Activated T-cell treated with anti-CD3 and anti-CD28 coated beads, Interleukin-2, amount 50 U/mL, for 24 hours (primary cell): ENCODE measurements at regions not wholly inside any gene's neighbourhood (a gene's known extent, or its start where the extent isn't known, plus 50 kb on each side); places are given as distances from the start of the nearest gene placed in this dataset.

Source experiments
- DNase-seq: peaks from one replicate; pipeline ENCODE4 v3.0.0-alpha.2; 2020
- H3K27ac Mint-ChIP-seq: 2 replicates; pipeline ENCODE4 v1.8.0; 2020; ENCODE audit warnings: mild to moderate bottlenecking, mixed read lengths
- H3K27me3 Mint-ChIP-seq: 2 replicates; pipeline ENCODE4 v1.8.0; 2020; ENCODE audit warnings: mixed read lengths
- H3K36me3 Mint-ChIP-seq: 2 replicates; pipeline ENCODE4 v1.8.0; 2020; ENCODE audit warnings: low read depth, mixed read lengths
- H3K4me1 Mint-ChIP-seq: 2 replicates; pipeline ENCODE4 v1.8.0; 2020; ENCODE audit warnings: low read depth, mixed read lengths
- H3K4me3 Mint-ChIP-seq: 2 replicates; pipeline ENCODE4 v1.8.0; 2020; ENCODE audit warnings: mild to moderate bottlenecking, moderate library complexity, mixed read lengths
- H3K9me3 Mint-ChIP-seq: 2 replicates; pipeline ENCODE4 v1.8.0; 2020; ENCODE audit warnings: mixed read lengths

- Mint-ChIP-seq H3K4me3 (no peak overlapping the region), H3K27ac (peak overlapping the region; percentile 14), H3K4me1 (peaks cover 39% of the 10 kb centered on the region)
Measured at GRCh38 chr6:6857528-6857927, 250.2 kb upstream of the RREB1 start.

GRCh38 chr6:6858533-6858982 lies 249.2 kb upstream of the RREB1 start:
- DNase-seq = no peak
- H3K4me3 Mint-ChIP-seq = no peak overlapping the region
- peaks cover 39% of the 10 kb centered on the region for H3K4me1 Mint-ChIP-seq
- H3K9me3 Mint-ChIP-seq = no peaks in the 10 kb centered on the region
- H3K27me3 Mint-ChIP-seq = peaks cover 3% of the 10 kb centered on the region
- H3K36me3 Mint-ChIP-seq = no peaks in the 10 kb centered on the region
- no peak overlapping the region for H3K27ac Mint-ChIP-seq

More at GRCh38 chr6:6857528-6857927, 250.2 kb upstream of the RREB1 start:
- H3K27me3 Mint-ChIP-seq = peaks cover 3% of the 10 kb centered on the region
- no peak for DNase-seq
- H3K36me3 Mint-ChIP-seq = no peaks in the 10 kb centered on the region
- no peaks in the 10 kb centered on the region for H3K9me3 Mint-ChIP-seq

GRCh38 chr6:6859105-6859504 lies 248.7 kb upstream of the RREB1 start:
- Mint-ChIP-seq H3K36me3 (no peaks in the 10 kb centered on the region), H3K27ac (no peak overlapping the region), H3K4me3 (no peak overlapping the region), H3K4me1 (peaks cover 39% of the 10 kb centered on the region), H3K27me3 (peaks cover 3% of the 10 kb centered on the region), H3K9me3 (no peaks in the 10 kb centered on the region)
- no peak for DNase-seq

- no peak overlapping the region for H3K4me3 Mint-ChIP-seq
- H3K9me3 Mint-ChIP-seq = no peaks in the 10 kb centered on the region
- H3K27me3 Mint-ChIP-seq = peaks cover 3% of the 10 kb centered on the region
- H3K27ac Mint-ChIP-seq = no peak overlapping the region
- DNase-seq = no peak
- H3K36me3 Mint-ChIP-seq = no peaks in the 10 kb centered on the region
- H3K4me1 Mint-ChIP-seq = peaks cover 33% of the 10 kb centered on the region
Measured at GRCh38 chr6:6859722-6860121, 248.0 kb upstream of the RREB1 start.

- Mint-ChIP-seq H3K27ac (no peak overlapping the region), H3K36me3 (no peaks in the 10 kb centered on the region), H3K4me1 (peaks cover 24% of the 10 kb centered on the region), H3K4me3 (no peak overlapping the region), H3K27me3 (peaks cover 3% of the 10 kb centered on the region), H3K9me3 (no peaks in the 10 kb centered on the region)
- DNase-seq = no peak
Measured at GRCh38 chr6:6860863-6861262, 246.9 kb upstream of the RREB1 start.

GRCh38 chr6:6861351-6861894 lies 246.3 kb upstream of the RREB1 start:
- H3K27me3 Mint-ChIP-seq = peaks cover 3% of the 10 kb centered on the region
- H3K4me1 Mint-ChIP-seq = peaks cover 18% of the 10 kb centered on the region
- H3K36me3 Mint-ChIP-seq = no peaks in the 10 kb centered on the region
- H3K9me3 Mint-ChIP-seq = no peaks in the 10 kb centered on the region
- no peak for DNase-seq
- H3K4me3 Mint-ChIP-seq = no peak overlapping the region
- no peak overlapping the region for H3K27ac Mint-ChIP-seq

- Mint-ChIP-seq H3K9me3 (no peaks in the 10 kb centered on the region), H3K27ac (no peak overlapping the region), H3K4me1 (peaks cover 12% of the 10 kb centered on the region), H3K27me3 (peaks cover 3% of the 10 kb centered on the region), H3K4me3 (no peak overlapping the region), H3K36me3 (no peaks in the 10 kb centered on the region)
- no peak for DNase-seq
Measured at GRCh38 chr6:6861995-6862394, 245.8 kb upstream of the RREB1 start.

GRCh38 chr6:6863970-6864639 lies 243.7 kb upstream of the RREB1 start:
- H3K27me3 Mint-ChIP-seq = no peaks in the 10 kb centered on the region
- no peaks in the 10 kb centered on the region for H3K4me1 Mint-ChIP-seq
- no peaks in the 10 kb centered on the region for H3K36me3 Mint-ChIP-seq
- no peaks in the 10 kb centered on the region for H3K9me3 Mint-ChIP-seq
- H3K27ac Mint-ChIP-seq = no peak overlapping the region
- no peak for DNase-seq
- H3K4me3 Mint-ChIP-seq = no peak overlapping the region

- DNase-seq = no peak
- Mint-ChIP-seq H3K27ac (no peak overlapping the region), H3K4me3 (no peak overlapping the region), H3K27me3 (no peaks in the 10 kb centered on the region), H3K36me3 (no peaks in the 10 kb centered on the region), H3K9me3 (no peaks in the 10 kb centered on the region), H3K4me1 (no peaks in the 10 kb centered on the region)
Measured at GRCh38 chr6:6865611-6866010, 242.2 kb upstream of the RREB1 start.

- Mint-ChIP-seq H3K9me3 (no peaks in the 10 kb centered on the region), H3K4me1 (no peaks in the 10 kb centered on the region)
Measured at GRCh38 chr6:6866656-6867403, 240.9 kb upstream of the RREB1 start.

GRCh38 chr6:6867404-6867799 lies 240.4 kb upstream of the RREB1 start:
- H3K36me3 Mint-ChIP-seq = no peaks in the 10 kb centered on the region
- no peaks in the 10 kb centered on the region for H3K9me3 Mint-ChIP-seq
- H3K4me1 Mint-ChIP-seq = no peaks in the 10 kb centered on the region
- H3K4me3 Mint-ChIP-seq = no peak overlapping the region
- DNase-seq = no peak
- H3K27me3 Mint-ChIP-seq = no peaks in the 10 kb centered on the region
- no peak overlapping the region for H3K27ac Mint-ChIP-seq

More at GRCh38 chr6:6866656-6867403, 240.9 kb upstream of the RREB1 start:
- H3K36me3 Mint-ChIP-seq = no peaks in the 10 kb centered on the region
- DNase-seq = no peak
- no peak overlapping the region for H3K4me3 Mint-ChIP-seq
- H3K27me3 Mint-ChIP-seq = no peaks in the 10 kb centered on the region
- no peak overlapping the region for H3K27ac Mint-ChIP-seq

- Mint-ChIP-seq H3K4me3 (no peak overlapping the region), H3K9me3 (no peaks in the 10 kb centered on the region), H3K36me3 (no peaks in the 10 kb centered on the region), H3K27ac (no peak overlapping the region), H3K4me1 (peaks cover 2% of the 10 kb centered on the region), H3K27me3 (no peaks in the 10 kb centered on the region)
- DNase-seq = no peak
Measured at GRCh38 chr6:6869094-6869493, 238.7 kb upstream of the RREB1 start.

GRCh38 chr6:6870921-6871320 lies 236.8 kb upstream of the RREB1 start:
- Mint-ChIP-seq H3K27me3 (no peaks in the 10 kb centered on the region), H3K4me1 (peaks cover 2% of the 10 kb centered on the region), H3K36me3 (no peaks in the 10 kb centered on the region), H3K4me3 (no peak overlapping the region), H3K27ac (no peak overlapping the region), H3K9me3 (no peaks in the 10 kb centered on the region)
- DNase-seq = no peak

- Mint-ChIP-seq H3K27me3 (no peaks in the 10 kb centered on the region), H3K4me1 (peaks cover 2% of the 10 kb centered on the region), H3K4me3 (no peak overlapping the region), H3K9me3 (no peaks in the 10 kb centered on the region), H3K27ac (no peak overlapping the region), H3K36me3 (no peaks in the 10 kb centered on the region)
- no peak for DNase-seq
Measured at GRCh38 chr6:6872459-6873344, 235.1 kb upstream of the RREB1 start.
